GM21447 (cell line): ENCODE measurements at regions not wholly inside any gene's neighbourhood (a gene's known extent, or its start where the extent isn't known, plus 50 kb on each side); places are given as distances from the start of the nearest gene placed in this dataset.

Experiments used
- ATAC-seq: cut with Tn5 transposase; IDR thresholded peaks from one replicate; pipeline ENCODE4 v1.9.1; 2021; ENCODE audit not compliant: unreplicated experiment

DNA sequence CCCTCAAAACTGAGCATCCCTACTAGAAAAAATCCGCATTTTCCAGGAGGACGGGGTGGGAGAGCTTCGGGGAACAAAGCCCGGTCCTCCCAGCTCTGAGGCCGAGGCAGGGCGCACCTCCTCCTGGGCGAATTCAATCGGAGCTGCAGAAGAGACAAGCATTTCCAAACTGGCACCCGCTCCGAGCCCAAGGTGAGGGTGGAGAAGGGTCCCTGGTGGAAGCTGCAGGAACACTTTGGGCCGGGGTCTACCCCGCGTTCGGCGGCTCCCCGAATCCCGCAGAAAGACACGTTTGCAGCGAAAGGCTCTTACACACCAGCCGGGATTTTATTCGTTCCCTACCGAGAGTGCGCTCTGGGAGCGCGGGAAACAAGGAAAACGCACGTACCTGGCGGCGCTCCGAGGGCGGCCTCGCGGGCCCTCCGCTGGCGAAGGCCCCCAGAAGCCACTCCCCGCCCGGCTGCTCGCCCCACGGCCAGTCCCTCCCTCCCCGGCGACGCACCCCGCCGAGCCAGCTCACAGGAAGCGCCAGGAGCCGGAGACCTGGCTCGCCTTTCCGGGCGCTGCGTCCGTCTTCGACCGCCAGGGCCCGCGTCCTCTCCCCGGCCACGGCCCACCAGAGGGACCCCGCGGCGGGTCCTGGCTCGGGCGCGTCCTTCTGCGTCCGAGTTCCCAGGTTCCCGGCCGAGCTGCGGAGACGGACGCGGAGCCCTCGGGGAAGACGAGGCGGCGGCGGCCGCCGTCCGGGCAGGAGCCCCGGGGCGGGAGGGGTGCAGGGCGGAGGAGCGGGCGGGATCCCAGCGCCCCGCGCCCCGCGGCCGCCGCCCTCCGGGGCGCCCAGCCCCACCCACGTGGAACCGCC is 49.8 kb upstream of the BAHCC1 start:
- ATAC-seq = peak; percentile 43
